ENCODE measurements at regions not wholly inside any gene's neighbourhood (a gene's known extent, or its start where the extent isn't known, plus 50 kb on each side); places are given as distances from the start of the nearest gene placed in this dataset.

DNA sequence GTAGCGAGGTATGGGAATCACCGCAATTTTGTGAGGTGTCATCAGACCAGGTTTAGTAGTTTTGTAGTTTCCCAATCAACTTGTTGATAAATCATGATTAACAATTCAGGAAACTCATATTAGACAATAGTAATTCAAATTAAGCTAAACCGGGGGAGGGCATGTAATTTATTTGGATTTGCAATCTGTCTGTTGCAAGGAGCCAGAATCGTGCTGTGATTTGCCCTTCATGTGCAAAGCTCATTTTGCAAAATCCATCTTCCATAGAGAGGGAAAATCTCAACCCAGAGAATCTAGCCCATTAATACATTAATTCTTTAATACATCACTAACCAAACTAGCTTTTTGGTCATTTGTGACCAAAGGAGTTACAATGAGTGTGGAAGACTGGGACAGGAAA lies 164.7 kb upstream of the TRPM3 start:
- TF ChIP-seq REST (IDR thresholded peaks at IDR 0.05; ENCODE audit: insufficient read depth in 1 of 2, low read depth in 2 of 2, low read length in 2 of 2) (no peak), FOXP2 (optimal IDR thresholded peaks at IDR 0.05; ENCODE audit: borderline replicate concordance, extremely low read depth, extremely low read length, insufficient read depth) (no peak), TAF1 (IDR thresholded peaks at IDR 0.05; ENCODE audit: borderline replicate concordance, insufficient read depth, low read length) (no peak), SIN3A (IDR thresholded peaks at IDR 0.05; ENCODE audit: borderline replicate concordance, insufficient read depth, low read length) (no peak), POLR2AphosphoS5 (IDR thresholded peaks at IDR 0.05; ENCODE audit: low read depth, low read length) (no peak)

GRCh38 chr9:71285191-71285656 lies 163.8 kb upstream of the TRPM3 start:
- no peak for TF ChIP-seq POLR2AphosphoS5 (IDR thresholded peaks at IDR 0.05; ENCODE audit: low read depth, low read length)
- TF ChIP-seq TAF1 (IDR thresholded peaks at IDR 0.05; ENCODE audit: borderline replicate concordance, insufficient read depth, low read length): no peak
- TF ChIP-seq REST (IDR thresholded peaks at IDR 0.05; ENCODE audit: insufficient read depth in 1 of 2, low read depth in 2 of 2, low read length in 2 of 2): no peak
- TF ChIP-seq FOXP2 (optimal IDR thresholded peaks at IDR 0.05; ENCODE audit: borderline replicate concordance, extremely low read depth, extremely low read length, insufficient read depth): no peak
- no peak for TF ChIP-seq SIN3A (IDR thresholded peaks at IDR 0.05; ENCODE audit: borderline replicate concordance, insufficient read depth, low read length)

GRCh38 chr9:71279151-71279739 lies 157.8 kb upstream of the TRPM3 start:
- no peak for TF ChIP-seq FOXP2 (optimal IDR thresholded peaks at IDR 0.05; ENCODE audit: borderline replicate concordance, extremely low read depth, extremely low read length, insufficient read depth)
- no peak for TF ChIP-seq TAF1 (IDR thresholded peaks at IDR 0.05; ENCODE audit: borderline replicate concordance, insufficient read depth, low read length)
- no peak for TF ChIP-seq REST (IDR thresholded peaks at IDR 0.05; ENCODE audit: insufficient read depth in 1 of 2, low read depth in 2 of 2, low read length in 2 of 2)
- TF ChIP-seq POLR2AphosphoS5 (IDR thresholded peaks at IDR 0.05; ENCODE audit: low read depth, low read length): no peak
- no peak for TF ChIP-seq SIN3A (IDR thresholded peaks at IDR 0.05; ENCODE audit: borderline replicate concordance, insufficient read depth, low read length)

DNA sequence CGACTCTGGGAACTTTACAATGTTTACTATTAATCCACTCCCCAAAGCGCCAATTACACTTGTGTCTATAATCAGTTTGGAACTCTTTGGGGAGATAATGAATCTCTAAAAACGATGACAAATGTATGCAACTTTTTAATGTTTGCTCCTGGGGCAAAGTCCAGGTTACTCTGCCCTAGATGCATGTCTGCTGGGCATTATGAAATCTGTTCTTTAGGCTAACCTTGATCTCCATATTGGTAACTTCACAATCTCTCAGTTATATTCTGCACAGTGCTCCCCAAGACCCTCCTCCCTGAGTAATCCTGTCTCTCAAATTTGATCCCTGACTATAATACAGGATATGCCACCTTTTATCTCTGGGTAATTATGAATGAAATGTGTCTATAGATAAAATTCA lies 152.2 kb upstream of the TRPM3 start:
- TF ChIP-seq TAF1 (IDR thresholded peaks at IDR 0.05; ENCODE audit: borderline replicate concordance, insufficient read depth, low read length) (no peak), SIN3A (IDR thresholded peaks at IDR 0.05; ENCODE audit: borderline replicate concordance, insufficient read depth, low read length) (no peak)

DNA sequence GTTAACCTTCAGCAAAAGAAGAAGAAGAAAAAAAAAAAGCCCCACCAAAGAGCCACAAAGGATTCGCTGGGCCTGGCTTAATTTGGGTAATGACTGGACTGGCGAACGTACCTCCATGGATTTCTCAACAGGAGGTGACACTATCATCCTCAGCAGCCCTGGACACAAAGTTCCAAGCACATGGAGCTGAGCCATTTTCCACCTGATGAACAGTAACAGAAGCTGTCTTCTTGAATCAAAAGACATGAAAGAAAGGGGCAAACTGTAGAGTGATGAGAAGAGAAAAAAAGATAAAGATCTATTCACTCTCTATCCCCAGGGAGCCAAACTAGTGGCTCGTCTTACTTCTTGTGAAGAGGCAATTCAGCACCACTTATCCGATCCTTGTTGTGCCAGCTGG lies 150.2 kb upstream of the TRPM3 start:
- TF ChIP-seq TAF1 (IDR thresholded peaks at IDR 0.05; ENCODE audit: borderline replicate concordance, insufficient read depth, low read length) (no peak), REST (IDR thresholded peaks at IDR 0.05; ENCODE audit: insufficient read depth in 1 of 2, low read depth in 2 of 2, low read length in 2 of 2) (no peak), POLR2AphosphoS5 (IDR thresholded peaks at IDR 0.05; ENCODE audit: low read depth, low read length) (no peak), FOXP2 (optimal IDR thresholded peaks at IDR 0.05; ENCODE audit: borderline replicate concordance, extremely low read depth, extremely low read length, insufficient read depth) (no peak), SIN3A (IDR thresholded peaks at IDR 0.05; ENCODE audit: borderline replicate concordance, insufficient read depth, low read length) (no peak)

All from PFSK-1 (cell line).